ENCODE measurements at regions not wholly inside any gene's neighbourhood (a gene's known extent, or its start where the extent isn't known, plus 50 kb on each side); places are given as distances from the start of the nearest gene placed in this dataset.

- Histone ChIP-seq H2BK5ac (ENCODE audit: low read depth, low read length) (no peak overlapping the region), H3K23me2 (ENCODE audit: low read depth, low read length) (no peaks in the 10 kb centered on the region), H4K91ac (replicated peaks; ENCODE audit: insufficient read length, low read length) (no peak overlapping the region), H3K56ac (replicated peaks; ENCODE audit: insufficient read length, low read depth, low read length) (no peak overlapping the region), H3K79me1 (ENCODE audit: low read depth, low read length) (no peaks in the 10 kb centered on the region), H3K4me1 (replicated peaks in 1 of 4; ENCODE audit: control insufficient read depth in 3 of 4, insufficient read depth in 4 of 4, low read length in 3 of 4) (peaks cover 0 to 2% (median 2%) of the 10 kb centered on the region in 4 experiments; a peak in 2 of 7 replicates), H2AK5ac (ENCODE audit: low read depth, low read length) (no peak overlapping the region), H3K79me2 (ENCODE audit: control insufficient read depth in 1 of 2, insufficient read depth in 2 of 2, low read length in 2 of 2) (no peaks in the 10 kb centered on the region), H3K27ac (ENCODE audit: low read depth, low read length) (no peak overlapping the region), H3K9me3 (ENCODE audit: insufficient read depth in 2 of 2, low read depth in 1 of 2, low read length in 1 of 2) (no peaks in the 10 kb centered on the region), H3K36me3 (ENCODE audit: control insufficient read depth in 2 of 4, insufficient read depth in 4 of 4, low read length in 3 of 4) (no peaks in the 10 kb centered on the region), H3K27me3 (replicated peaks in 1 of 4; ENCODE audit: control insufficient read depth in 3 of 4, extremely low read depth in 1 of 4, insufficient read depth in 3 of 4, low read length in 3 of 4) (no peaks in the 10 kb centered on the region; a peak in 1 of 7 replicates), H2BK20ac (ENCODE audit: low read length) (no peak overlapping the region), H3K23ac (ENCODE audit: insufficient read length) (no peak overlapping the region), H4K5ac (ENCODE audit: insufficient read length, low read depth, low read length) (no peak overlapping the region), H2AFZ (ENCODE audit: low read length) (no peak overlapping the region), H2BK120ac (replicated peaks; ENCODE audit: low read depth, low read length) (no peak overlapping the region), H4K20me1 (replicated peaks in 1 of 2; ENCODE audit: control insufficient read depth in 1 of 2, insufficient read depth in 2 of 2, low read length in 2 of 2) (no peaks in the 10 kb centered on the region), H3K4ac (replicated peaks; ENCODE audit: insufficient read length, low read depth, low read length) (no peak overlapping the region), H2BK15ac (ENCODE audit: low read length) (no peak overlapping the region), H4K8ac (ENCODE audit: extremely low read depth, insufficient read depth, low read length) (no peak overlapping the region), H3K4me2 (ENCODE audit: insufficient read depth in 1 of 2, low read depth in 2 of 2, low read length in 2 of 2) (no peak overlapping the region), H3K14ac (ENCODE audit: insufficient read length) (no peak overlapping the region), H3K4me3 (ENCODE audit: extremely low read depth in 1 of 4, insufficient read depth in 2 of 4, low read depth in 3 of 4, low read length in 4 of 4) (no peak overlapping the region), H2BK12ac (ENCODE audit: low read depth, low read length) (no peak overlapping the region), H3K18ac (ENCODE audit: extremely low read depth, low read length) (no peak overlapping the region), H3K9ac (replicated peaks in 1 of 4; ENCODE audit: extremely low read depth in 1 of 4, low read depth in 3 of 4, low read length in 3 of 4) (no peak overlapping the region)
- ChIA-PET CTCF (ENCODE audit: partially characterized antibody) (no interaction called here), POLR2A (ENCODE audit: partially characterized antibody) (no interaction called here)
- 90% methylated on average over 11 of the region's 11 CpGs; no CpG with 5 or more reads in 1 of the 2 experiments for WGBS, 2 experiments (ENCODE audit: extremely low coverage in 1 of 2, insufficient coverage in 1 of 2, insufficient read length in 1 of 2, insufficient replicate concordance in 2 of 2, low coverage in 1 of 2, low lambda C conversion rate in 2 of 2, missing lambda C conversion rate in 1 of 2)
- no peak for FAIRE-seq
- TF ChIP-seq HDAC2 (IDR thresholded peaks at IDR 0.05; ENCODE audit: borderline replicate concordance in 1 of 2, low read depth in 2 of 2, low read length in 2 of 2), result no peak
- no peak for TF ChIP-seq CBX5 (IDR thresholded peaks at IDR 0.05; ENCODE audit: low read depth, low read length)
- no peak for TF ChIP-seq NANOG (IDR thresholded peaks at IDR 0.05; ENCODE audit: insufficient read depth, low read depth, low read length, poor library complexity, severe bottlenecking)
- DNase-seq (ENCODE audit: low read depth in 1 of 2, low spot score in 2 of 2), result no peak
Observed at GRCh38 chr3:72309661-72310418, 524.9 kb upstream of the PROK2 start.

Measured in H1 (cell line).